Liver (tissue), 8 donors: ENCODE measurements at regions not wholly inside any gene's neighbourhood (a gene's known extent, or its start where the extent isn't known, plus 50 kb on each side); places are given as distances from the start of the nearest gene placed in this dataset.

Experiments used
- DNase-seq: peaks from one replicate; pipeline ENCODE4 v3.0.0-alpha.2; 2017; ENCODE audit warnings: low spot score
- H3K27ac ChIP-seq, 2 donors: one replicate each; pipeline ENCODE4 v1.7.0; 2013; ENCODE audit warnings: inconsistent platforms in 2 of 2, low read length in 2 of 2, control low read depth in 1 of 2, low read depth in 1 of 2, mild to moderate bottlenecking in 1 of 2
- H3K27me3 ChIP-seq, 4 donors: one replicate each; pipeline versions ENCODE4 v1.6.1 to v1.7.0; 2013; ENCODE audit warnings: low read length in 3 of 4, inconsistent platforms in 1 of 4, mild to moderate bottlenecking in 1 of 4, moderate library complexity in 1 of 4; ENCODE audit not compliant: control insufficient read depth in 4 of 4, insufficient read depth in 4 of 4
- H3K36me3 ChIP-seq, 4 donors: one replicate each; pipeline versions ENCODE4 v1.6.1 to v1.7.0; 2013; ENCODE audit warnings: low read length in 3 of 4, mild to moderate bottlenecking in 3 of 4, low read depth in 1 of 4, moderate library complexity in 1 of 4; ENCODE audit not compliant: control insufficient read depth in 4 of 4, insufficient read depth in 3 of 4
- H3K4me1 ChIP-seq, 4 donors: one replicate each; pipeline versions ENCODE4 v1.6.1 to v1.7.0; 2013; ENCODE audit warnings: low read length in 3 of 4, mild to moderate bottlenecking in 3 of 4, moderate library complexity in 1 of 4; ENCODE audit not compliant: control insufficient read depth in 4 of 4, insufficient read depth in 4 of 4
- H3K4me3 ChIP-seq, 3 donors: one replicate each; pipeline versions ENCODE4 v1.6.1 to v1.7.0; 2013; ENCODE audit warnings: low read length in 3 of 3, control low read depth in 1 of 3, low read depth in 1 of 3, mild to moderate bottlenecking in 1 of 3
- H3K9ac ChIP-seq, 2 donors: one replicate each; pipeline ENCODE4 v1.7.0; 2013; ENCODE audit warnings: low read length in 2 of 2, mild to moderate bottlenecking in 2 of 2, moderate library complexity in 2 of 2, control low read depth in 1 of 2, low read depth in 1 of 2
- H3K9me3 ChIP-seq, 4 donors: one replicate each; pipeline versions ENCODE4 v1.6.1 to v1.7.0; 2013; ENCODE audit warnings: low read length in 3 of 4; ENCODE audit not compliant: control insufficient read depth in 4 of 4
- ATF3 ChIP-seq: IDR thresholded peaks from 2 replicates; pipeline ENCODE4 v1.6.1; 2016; ENCODE audit warnings: antibody characterized with exemption
- CTCF ChIP-seq: fragments of 150-350 bp; IDR thresholded peaks from 2 replicates; pipeline ENCODE4 v1.5.1; 2017; ENCODE audit warnings: improper control_type of control experiment, low read depth, low read length; ENCODE audit not compliant: missing input control
- EGR1 ChIP-seq, 2 donors: IDR thresholded peaks; 2 replicates each; pipeline ENCODE4 v1.6.1; 2016 to 2018; ENCODE audit warnings: antibody characterized with exemption in 2 of 2, low read depth in 2 of 2
- FOXA1 ChIP-seq: IDR thresholded peaks from 2 replicates; pipeline ENCODE4 v1.6.1; 2016; ENCODE audit warnings: antibody characterized with exemption
- FOXA2 ChIP-seq: IDR thresholded peaks from 2 replicates; pipeline ENCODE4 v1.6.1; 2016; ENCODE audit warnings: antibody characterized with exemption
- GABPA ChIP-seq, 2 donors: IDR thresholded peaks in 1 of 2; conservative IDR thresholded peaks in 1 of 2; 2 replicates each; pipeline ENCODE4 v1.6.1; 2016; ENCODE audit warnings: antibody characterized with exemption in 2 of 2, mild to moderate bottlenecking in 1 of 2, moderate library complexity in 1 of 2
- HNF4A ChIP-seq, 2 donors: conservative IDR thresholded peaks; 2 replicates each; pipeline ENCODE4 v1.6.1; 2016; ENCODE audit warnings: antibody characterized with exemption in 2 of 2, mild to moderate bottlenecking in 2 of 2
- HNF4G ChIP-seq: IDR thresholded peaks from 2 replicates; pipeline ENCODE4 v1.6.1; 2016; ENCODE audit warnings: antibody characterized with exemption
- JUND ChIP-seq, 2 donors: IDR thresholded peaks; 2 replicates each; pipeline ENCODE4 v1.6.1; 2016; ENCODE audit warnings: antibody characterized with exemption in 2 of 2
- MAX ChIP-seq: IDR thresholded peaks from 2 replicates; pipeline ENCODE4 v1.6.1; 2016; ENCODE audit warnings: antibody characterized with exemption
- NR2F2 ChIP-seq: IDR thresholded peaks from 2 replicates; pipeline ENCODE4 v1.6.1; 2016; ENCODE audit warnings: antibody characterized with exemption
- RAD21 ChIP-seq, 2 donors: IDR thresholded peaks; 2 replicates each; pipeline ENCODE4 v1.6.1; 2016; ENCODE audit warnings: antibody characterized with exemption in 2 of 2, mild to moderate bottlenecking in 2 of 2
- REST ChIP-seq: IDR thresholded peaks from 2 replicates; pipeline ENCODE4 v1.6.1; 2016; ENCODE audit warnings: antibody characterized with exemption, mild to moderate bottlenecking
- RXRA ChIP-seq, 2 donors: IDR thresholded peaks; 2 replicates each; pipeline ENCODE4 v1.6.1; 2017 to 2018; ENCODE audit warnings: antibody characterized with exemption in 2 of 2, mild to moderate bottlenecking in 1 of 2
- SP1 ChIP-seq: IDR thresholded peaks from 2 replicates; pipeline ENCODE4 v1.6.1; 2018; ENCODE audit warnings: antibody characterized with exemption, mild to moderate bottlenecking
- TAF1 ChIP-seq: conservative IDR thresholded peaks from 2 replicates; pipeline ENCODE4 v1.6.1; 2016; ENCODE audit warnings: antibody characterized with exemption, mild to moderate bottlenecking
- YY1 ChIP-seq: IDR thresholded peaks from 2 replicates; pipeline ENCODE4 v1.6.1; 2016; ENCODE audit warnings: antibody characterized with exemption, mild to moderate bottlenecking
- ZBTB33 ChIP-seq: IDR thresholded peaks from 2 replicates; pipeline ENCODE4 v1.6.1; 2016; ENCODE audit warnings: antibody characterized with exemption
- WGBS: extraction: QIAGEN DNeasy Blood & Tissue Kit; methylation state at CpG from one replicate; pipeline ENCODE4 v1.1.7; 2013; 5-methylcytosine and 5-hydroxymethylcytosine counted together
- donor health status: healthy.
- donor health status: healthy.
- donor health status: healthy.
- donor health status: healthy.
- donor health status: healthy.

- WGBS = 71% methylated on average over 3 of the region's 3 CpGs
- Histone ChIP-seq H3K9me3 (no peaks in the 10 kb centered on the region), H3K27ac (no peak overlapping the region), H3K9ac (no peak overlapping the region), H3K36me3 (no peaks in the 10 kb centered on the region), H3K4me3 (no peak overlapping the region), H3K27me3 (no peaks in the 10 kb centered on the region), H3K4me1 (no peaks in the 10 kb centered on the region)
- no peak for DNase-seq
- TF ChIP-seq RXRA (IDR thresholded peaks at IDR 0.05) (no peak), ZBTB33 (no peak), NR2F2 (no peak), REST (no peak), EGR1 (IDR thresholded peaks at IDR 0.05; ENCODE audit: low read depth in 2 of 2) (no peak), RAD21 (IDR thresholded peaks at IDR 0.05) (no peak), GABPA (IDR thresholded peaks at IDR 0.05 in 1 of 2, conservative IDR thresholded peaks at IDR 0.05 in 1 of 2) (no peak), FOXA2 (no peak), HNF4G (no peak), JUND (IDR thresholded peaks at IDR 0.05) (no peak), MAX (no peak), ATF3 (no peak), HNF4A (conservative IDR thresholded peaks at IDR 0.05) (no peak), FOXA1 (no peak), TAF1 (no peak), YY1 (no peak), SP1 (no peak), CTCF (no peak)
Observed at GRCh38 chr19:13689085-13689484, 75.2 kb upstream of the MRI1 start.

GRCh38 chr19:13684021-13684420 is 80.3 kb upstream of the MRI1 start:
- Histone ChIP-seq H3K27ac (no peak overlapping the region), H3K4me1 (no peaks in the 10 kb centered on the region), H3K9me3 (peaks cover 10 to 16% (median 12%) of the 10 kb centered on the region in 4 donors), H3K9ac (no peak overlapping the region), H3K4me3 (no peak overlapping the region), H3K36me3 (no peaks in the 10 kb centered on the region), H3K27me3 (no peaks in the 10 kb centered on the region)
- 88% methylated on average over 1 of the region's 1 CpG for WGBS
- no peak for DNase-seq
- TF ChIP-seq ATF3 (no peak), YY1 (no peak), EGR1 (IDR thresholded peaks at IDR 0.05; ENCODE audit: low read depth in 2 of 2) (no peak), CTCF (no peak), MAX (no peak), GABPA (IDR thresholded peaks at IDR 0.05 in 1 of 2, conservative IDR thresholded peaks at IDR 0.05 in 1 of 2) (no peak), HNF4A (conservative IDR thresholded peaks at IDR 0.05) (no peak), HNF4G (no peak)
